NCI-H1694 treated with DMSO at 0.1 percent for 48 hours (cell line): ENCODE measurements at regions not wholly inside any gene's neighbourhood (a gene's known extent, or its start where the extent isn't known, plus 50 kb on each side); places are given as distances from the start of the nearest gene placed in this dataset.

Experiments
- DNase-seq: peaks from one replicate; lab custom pipeline; 2025; lab: John Stamatoyannopoulos, UW

DNA sequence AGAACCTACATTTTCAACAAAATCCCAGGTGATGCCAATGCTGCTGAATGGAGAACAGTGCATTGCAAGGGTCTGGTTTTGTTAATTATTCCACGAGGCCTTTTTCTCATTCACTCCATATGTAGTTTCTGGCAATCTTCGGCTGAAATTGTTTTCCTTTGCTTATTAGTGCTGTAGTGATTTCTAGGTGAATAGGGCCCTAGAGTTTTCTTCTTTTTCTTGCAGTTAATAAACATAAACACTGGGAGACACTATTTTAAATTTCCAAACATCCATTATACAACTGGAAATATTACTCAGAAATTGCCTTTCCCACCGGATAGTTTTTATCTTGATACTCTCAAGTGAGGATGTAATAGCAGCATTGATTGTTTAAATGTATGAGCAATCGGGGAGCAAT lies 435.6 kb downstream of the XPNPEP1 start:
- DNase-seq, result no peak

- DNase-seq, result no peak
These were observed 442.5 kb downstream of the XPNPEP1 start for GRCh38 chr10:109480836-109481235.

GRCh38 chr10:109475711-109476421 lies 447.4 kb downstream of the XPNPEP1 start:
- peak; percentile 96 for DNase-seq

GRCh38 chr10:109474812-109475211 lies 448.5 kb downstream of the XPNPEP1 start:
- no peak for DNase-seq

- DNase-seq, result peak; percentile 57
These were observed 449.1 kb downstream of the XPNPEP1 start for GRCh38 chr10:109474261-109474660.

DNA sequence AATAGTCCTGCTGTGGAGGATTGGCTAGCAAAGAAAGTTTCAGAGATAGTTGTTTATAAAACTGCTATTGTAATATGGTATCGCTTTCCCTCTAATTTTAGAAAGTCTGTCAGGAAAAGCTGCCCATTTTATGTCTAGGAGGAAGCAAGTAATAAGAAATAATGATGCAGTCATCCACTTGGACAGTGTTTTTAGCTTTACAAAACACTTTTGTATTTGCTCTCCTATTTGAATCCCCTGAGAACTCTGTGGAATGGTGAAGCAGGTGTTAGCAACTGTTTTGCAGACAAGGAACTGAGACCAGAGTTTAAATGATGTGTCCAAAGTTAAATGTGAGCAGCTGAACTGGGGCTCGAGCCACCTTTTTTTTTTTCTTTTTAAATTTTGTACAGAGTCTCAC lies 455.8 kb downstream of the XPNPEP1 start:
- no peak for DNase-seq

GRCh38 chr10:109464949-109465348 lies 458.4 kb downstream of the XPNPEP1 start:
- DNase-seq, result no peak

- DNase-seq, result no peak
These were observed 466.0 kb downstream of the XPNPEP1 start for GRCh38 chr10:109457302-109457638.

DNA sequence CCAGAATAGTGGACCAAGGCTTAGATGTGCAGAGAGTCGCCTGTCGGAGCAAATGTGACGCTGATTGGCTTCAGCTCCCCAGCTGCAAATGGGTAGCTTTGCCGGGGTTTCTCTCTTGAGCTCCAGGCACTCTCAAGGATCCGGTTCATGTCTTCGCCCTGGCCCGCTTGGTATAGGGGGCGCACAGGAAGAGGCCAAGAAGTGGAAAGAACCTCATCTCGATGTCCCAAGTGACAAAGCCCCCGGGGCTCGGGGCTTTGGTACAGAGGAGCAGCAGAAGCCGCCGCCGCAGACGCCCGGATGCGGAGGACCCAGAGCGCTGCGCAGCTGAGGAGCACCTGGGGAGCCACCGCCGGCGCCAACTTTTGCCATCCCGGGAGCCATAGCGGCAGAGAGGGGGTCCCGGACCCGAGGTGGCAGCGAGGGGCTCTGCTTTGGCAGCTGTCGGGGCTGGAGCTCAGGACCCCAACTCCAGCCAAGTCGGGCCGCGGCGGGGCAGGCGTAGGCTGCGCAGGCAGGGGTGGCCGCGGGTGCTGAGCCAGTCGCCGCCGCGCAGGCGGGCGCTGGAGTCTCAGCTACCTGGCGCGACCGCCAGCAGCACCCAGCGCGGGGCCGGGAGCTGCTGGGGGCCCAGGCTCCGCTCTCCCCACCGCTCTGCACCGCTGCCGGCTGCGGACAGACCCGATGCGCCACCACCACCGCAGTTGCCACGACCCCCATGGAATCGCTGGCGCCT lies 466.6 kb downstream of the XPNPEP1 start:
- DNase-seq, result no peak

DNA sequence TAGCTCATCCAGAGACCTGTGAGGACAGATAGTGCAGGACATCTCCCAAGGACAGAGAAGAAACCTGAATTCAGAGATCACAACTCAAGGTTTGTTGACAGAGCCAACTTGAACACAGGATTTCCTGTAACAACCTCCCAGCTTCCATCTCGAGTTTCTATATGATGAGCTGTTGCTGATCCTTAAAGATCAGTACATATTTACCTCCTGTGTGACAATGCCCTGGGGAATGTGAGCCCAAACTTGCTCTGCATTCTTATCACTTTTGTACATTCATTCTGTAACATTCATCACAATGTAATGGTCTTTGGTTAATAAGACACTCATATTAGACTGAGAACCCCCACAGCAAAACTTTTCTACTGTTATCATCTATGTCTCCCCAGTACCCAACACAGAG lies 468.6 kb downstream of the XPNPEP1 start:
- DNase-seq, result no peak

DNA sequence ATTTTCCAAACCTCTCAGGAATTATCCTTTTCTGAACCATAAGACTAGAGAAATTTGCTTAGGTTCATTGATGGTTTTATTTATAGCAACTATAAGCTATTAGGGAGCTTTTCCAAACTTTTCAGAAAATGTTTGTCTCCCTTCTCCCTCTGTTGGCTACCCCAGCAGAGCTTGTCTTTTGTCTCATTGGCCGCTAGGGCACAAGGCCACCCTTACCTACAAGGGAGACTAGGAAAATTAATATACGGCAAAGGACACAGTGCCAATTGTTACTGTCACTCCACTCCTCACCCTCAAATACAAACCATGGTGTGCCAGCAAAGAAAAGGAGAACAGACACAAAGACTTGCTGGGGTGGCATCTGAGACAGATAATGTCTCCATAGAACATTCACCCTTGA lies 471.4 kb downstream of the XPNPEP1 start:
- no peak for DNase-seq

GRCh38 chr10:109450702-109451101 lies 472.6 kb downstream of the XPNPEP1 start:
- no peak for DNase-seq

DNA sequence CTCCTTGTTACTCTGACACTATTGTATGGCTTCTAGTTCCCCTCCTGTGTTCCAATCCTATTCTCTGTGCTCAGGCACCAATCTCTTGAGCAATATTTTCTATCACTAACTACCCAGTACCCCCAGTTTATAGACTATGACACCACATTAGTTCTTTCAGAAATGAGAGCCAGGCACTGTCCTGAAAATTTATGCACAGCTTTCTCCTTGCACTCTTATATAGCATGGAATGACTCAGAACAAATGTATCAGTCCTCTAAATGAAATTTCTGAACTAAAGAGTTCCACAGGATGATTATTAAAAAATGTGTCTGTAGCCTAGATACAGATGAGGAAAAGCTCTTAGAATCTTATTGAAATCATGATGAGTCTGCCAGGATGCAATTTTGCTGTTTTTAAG lies 489.9 kb downstream of the XPNPEP1 start:
- no peak for DNase-seq

GRCh38 chr10:109432281-109432680 lies 491.0 kb downstream of the XPNPEP1 start:
- no peak for DNase-seq

DNA sequence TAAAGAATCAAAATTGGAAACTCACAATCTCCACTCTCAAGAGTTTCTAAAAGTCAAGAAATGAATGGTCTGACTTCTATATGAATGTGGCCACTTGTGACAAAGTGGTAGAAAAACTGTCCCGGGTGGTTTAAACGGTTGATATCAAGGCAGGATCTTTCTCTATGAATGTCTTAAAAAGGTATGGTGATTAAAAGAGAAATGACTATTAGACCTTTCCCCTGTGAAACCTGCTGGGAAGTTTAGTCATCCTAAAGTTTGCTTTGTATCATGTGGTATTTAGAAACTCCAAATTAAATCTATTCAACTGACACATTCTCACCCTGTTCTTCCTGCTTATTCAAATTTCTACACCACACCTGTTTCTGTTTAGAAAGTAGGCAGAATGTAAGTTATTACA lies 492.5 kb downstream of the XPNPEP1 start:
- no peak for DNase-seq

- no peak for DNase-seq
These were observed 493.1 kb downstream of the XPNPEP1 start for GRCh38 chr10:109430043-109430760.

DNA sequence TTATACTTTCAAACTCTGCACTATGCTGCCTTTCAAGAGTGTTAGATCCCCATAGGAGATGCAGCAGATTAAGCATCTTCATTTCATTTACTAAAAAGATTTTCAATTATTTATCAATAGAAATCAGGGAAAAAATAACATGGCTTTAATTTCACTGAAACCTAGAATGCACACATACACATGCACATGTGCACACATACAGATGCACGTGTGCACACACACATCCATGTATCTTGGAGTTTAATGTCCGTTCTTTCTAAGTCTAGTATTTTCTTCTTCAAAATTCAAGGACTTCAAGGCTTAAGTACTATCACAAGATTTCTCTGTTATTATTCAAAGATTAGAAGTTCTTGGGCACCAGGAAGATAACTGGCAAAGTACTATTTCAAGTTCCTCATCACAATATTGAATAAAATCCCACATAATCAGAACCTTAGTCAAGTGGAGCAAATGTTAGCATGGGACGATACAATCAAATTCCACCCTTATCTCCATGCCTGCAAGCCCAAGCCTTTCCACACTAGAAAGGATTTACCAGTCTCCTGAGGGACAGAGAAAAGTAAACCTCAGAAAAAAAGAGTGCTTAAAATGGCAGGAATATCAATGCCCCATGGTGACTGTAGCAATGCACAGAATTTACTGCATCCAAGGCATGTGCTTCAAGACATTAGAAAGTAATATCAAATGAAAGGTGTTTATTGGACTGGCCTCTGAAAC lies 494.4 kb downstream of the XPNPEP1 start:
- no peak for DNase-seq

GRCh38 chr10:109427411-109427810 lies 495.9 kb downstream of the XPNPEP1 start:
- peak; percentile 15 for DNase-seq

- no peak for DNase-seq
These were observed 496.3 kb downstream of the XPNPEP1 start for GRCh38 chr10:109426987-109427386.

DNA sequence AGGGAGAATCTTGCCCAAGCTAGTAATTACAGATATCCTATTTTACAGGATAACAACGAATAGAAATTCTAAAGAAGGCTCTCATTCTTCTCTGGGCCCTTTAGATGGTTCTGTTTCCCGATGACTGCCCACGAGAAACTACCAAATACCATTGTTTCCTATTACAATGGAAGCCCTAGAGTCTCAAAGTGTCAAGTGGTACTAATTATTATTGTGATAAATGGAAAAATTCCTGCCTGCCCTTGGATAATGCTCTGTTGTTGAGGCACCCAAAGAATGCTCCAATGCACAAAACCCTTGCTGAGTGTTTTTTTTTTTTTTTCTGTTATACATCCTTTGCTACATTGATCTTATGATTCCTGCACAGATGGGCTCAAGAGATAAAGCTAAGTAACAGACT lies 504.5 kb downstream of the XPNPEP1 start:
- no peak for DNase-seq

DNA sequence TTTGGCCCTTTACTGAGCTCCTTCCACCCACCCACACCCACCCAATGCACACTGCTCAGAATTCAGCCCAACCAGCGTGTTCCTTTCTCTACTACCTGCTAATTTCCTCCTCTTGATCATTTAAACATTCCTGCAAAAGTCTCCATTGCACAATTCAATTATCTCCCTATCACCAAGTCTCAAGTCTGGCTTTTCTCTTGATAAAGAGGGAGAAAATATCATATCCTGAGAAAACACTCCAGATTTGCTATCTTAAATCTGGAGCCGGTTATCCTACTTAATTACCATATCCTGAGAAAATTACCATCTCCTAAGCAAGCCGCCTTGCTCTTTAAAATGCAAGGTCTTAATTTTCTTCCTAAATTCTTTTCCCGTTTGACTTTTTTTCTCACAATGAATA lies 505.5 kb downstream of the XPNPEP1 start:
- no peak for DNase-seq

GRCh38 chr10:109412353-109412752 lies 511.0 kb downstream of the XPNPEP1 start:
- no peak for DNase-seq

- no peak for DNase-seq
These were observed 511.4 kb downstream of the XPNPEP1 start for GRCh38 chr10:109411917-109412316.
